Caco-2 (cell line): ENCODE measurements at regions not wholly inside any gene's neighbourhood (a gene's known extent, or its start where the extent isn't known, plus 50 kb on each side); places are given as distances from the start of the nearest gene placed in this dataset.

ENCODE experiments used
- BruUV-seq: library from RNA; stranded (reverse); fragments of 400-500 nt; replicated peaks from 2 replicates; lab custom pipeline; 2021; lab: Mats Ljungman, UMichigan
- CTCF ChIA-PET: fragments of 300-600 bp; sonication (Branson Sonifier 250); formaldehyde crosslinking; loops from one replicate; lab custom pipeline; 2022; ENCODE audit warnings: antibody characterized with exemption; lab: Charles Lee
- POLR2A ChIA-PET: fragments of 300-600 bp; sonication (Branson Sonifier 250); formaldehyde crosslinking; loops from one replicate; lab custom pipeline; 2022; ENCODE audit warnings: antibody characterized with exemption; lab: Charles Lee
- DNase-seq, 2 experiments: peaks; one replicate each; pipeline versions ENCODE4 v3.0.0 to v3.0.0-alpha.2; 2020 to 2022
- H3K27me3 ChIP-seq: replicated peaks from 2 replicates; pipeline ENCODE4 v1.6.0; 2011; ENCODE audit warnings: low read length; ENCODE audit not compliant: control insufficient read depth, insufficient read depth
- H3K36me3 ChIP-seq: 2 replicates; pipeline ENCODE4 v1.5.1; 2011; ENCODE audit warnings: low read length; ENCODE audit not compliant: control insufficient read depth, insufficient read depth
- H3K4me1 ChIP-seq: fragments of 250-450 bp; sonication (Bioruptor Pico); 2 replicates; pipeline ENCODE4 v1.5.1; 2020; ENCODE audit warnings: mild to moderate bottlenecking
- H3K4me3 ChIP-seq: 2 replicates; pipeline ENCODE4 v1.5.1; 2011; ENCODE audit warnings: low read depth, mild to moderate bottlenecking, control low read depth, low read length
- H3K9me3 ChIP-seq: fragments of 250-450 bp; sonication (Bioruptor Pico); 2 replicates; pipeline ENCODE4 v1.5.1; 2020; ENCODE audit warnings: mild to moderate bottlenecking, moderate library complexity
- H3K27ac Mint-ChIP-seq: one replicate; pipeline ENCODE4 v1.8.0; 2022; ENCODE audit warnings: mixed read lengths; ENCODE audit not compliant: unreplicated experiment
- H3K27me3 Mint-ChIP-seq: one replicate; pipeline ENCODE4 v1.8.0; 2022; ENCODE audit warnings: mixed read lengths; ENCODE audit not compliant: insufficient read depth, unreplicated experiment
- H3K36me3 Mint-ChIP-seq: one replicate; pipeline ENCODE4 v1.8.0; 2022; ENCODE audit warnings: mild to moderate bottlenecking, mixed read lengths; ENCODE audit not compliant: insufficient read depth, unreplicated experiment
- H3K4me1 Mint-ChIP-seq: one replicate; pipeline ENCODE4 v1.8.0; 2022; ENCODE audit warnings: low read depth, mixed read lengths; ENCODE audit not compliant: unreplicated experiment
- H3K4me3 Mint-ChIP-seq: one replicate; pipeline ENCODE4 v1.8.0; 2022; ENCODE audit warnings: mild to moderate bottlenecking, moderate library complexity, mixed read lengths; ENCODE audit not compliant: unreplicated experiment
- H3K9me3 Mint-ChIP-seq: one replicate; pipeline ENCODE4 v1.8.0; 2022; ENCODE audit warnings: mixed read lengths; ENCODE audit not compliant: unreplicated experiment
- CTCF ChIP-seq, 2 experiments: fragments of 200-600 bp in 1 of 2; IDR thresholded peaks; 1 replicate in 1 of 2; 2 replicates in 1 of 2; pipeline versions ENCODE4 v1.5.1 to v1.8.0; 2011 to 2022; ENCODE audit warnings: antibody characterized with exemption in 1 of 2, control low read depth in 1 of 2, inconsistent platforms in 1 of 2, low read depth in 1 of 2, low read length in 1 of 2, mild to moderate bottlenecking in 1 of 2, moderate library complexity in 1 of 2; ENCODE audit not compliant: insufficient read depth in 1 of 2, severe bottlenecking in 1 of 2, unreplicated experiment in 1 of 2
- intact Hi-C: fragments of 100-400 bp; cut with micrococcal nuclease; formaldehyde crosslinking; loops from one replicate; pipeline ENCODE4 v1.10.0; 2022; ENCODE audit not compliant: unreplicated experiment

- Histone ChIP-seq H3K4me1 (peaks cover 3% of the 10 kb centered on the region; the same call in 1 of the 2 replicates), H3K4me3 (no peak overlapping the region), H3K27me3 (no peaks in the 10 kb centered on the region), H3K36me3 (no peaks in the 10 kb centered on the region), H3K9me3 (no peaks in the 10 kb centered on the region)
- ChIA-PET POLR2A (no interaction called here), CTCF (no interaction called here)
- BruUV-seq = no TSS peak
- intact Hi-C loops = no loop called here
- no peaks in the 10 kb centered on the region for H3K36me3 Mint-ChIP-seq
- H3K27me3 Mint-ChIP-seq = no peaks in the 10 kb centered on the region
- no peak for TF ChIP-seq CTCF (IDR thresholded peaks at IDR 0.05; ENCODE audit: insufficient read depth in 1 of 2, low read depth in 1 of 2, low read length in 1 of 2, severe bottlenecking in 1 of 2, unreplicated experiment in 1 of 2)
- H3K4me1 Mint-ChIP-seq = no peaks in the 10 kb centered on the region
- DNase-seq = no peak
- no peak overlapping the region for H3K4me3 Mint-ChIP-seq
- peaks cover 22% of the 10 kb centered on the region for H3K9me3 Mint-ChIP-seq
- no peak overlapping the region for H3K27ac Mint-ChIP-seq
Observed at GRCh38 chr4:75179510-75179909, 246.6 kb downstream of the PARM1 start.

GRCh38 chr4:75172551-75172950, 239.6 kb downstream of the PARM1 start:
- Histone ChIP-seq H3K27me3 (no peaks in the 10 kb centered on the region), H3K9me3 (no peaks in the 10 kb centered on the region), H3K4me1 (no peaks in the 10 kb centered on the region), H3K4me3 (no peak overlapping the region), H3K36me3 (no peaks in the 10 kb centered on the region)
- TF ChIP-seq CTCF (IDR thresholded peaks at IDR 0.05; ENCODE audit: insufficient read depth in 1 of 2, low read depth in 1 of 2, low read length in 1 of 2, severe bottlenecking in 1 of 2, unreplicated experiment in 1 of 2) = no peak
- Mint-ChIP-seq H3K36me3 (no peaks in the 10 kb centered on the region), H3K4me1 (no peaks in the 10 kb centered on the region), H3K9me3 (no peaks in the 10 kb centered on the region), H3K4me3 (no peak overlapping the region), H3K27me3 (no peaks in the 10 kb centered on the region), H3K27ac (no peak overlapping the region)
- CTCF ChIA-PET = no interaction called here
- POLR2A ChIA-PET = no interaction called here
- no peak for DNase-seq
- BruUV-seq = no TSS peak
- intact Hi-C loops = no loop called here

GRCh38 chr4:75169427-75169826, 236.5 kb downstream of the PARM1 start:
- Mint-ChIP-seq H3K9me3 (no peaks in the 10 kb centered on the region), H3K4me1 (no peaks in the 10 kb centered on the region), H3K27ac (no peak overlapping the region), H3K4me3 (no peak overlapping the region), H3K27me3 (no peaks in the 10 kb centered on the region), H3K36me3 (no peaks in the 10 kb centered on the region)
- ChIA-PET CTCF (no interaction called here), POLR2A (no interaction called here)
- H3K4me3 ChIP-seq = no peak overlapping the region
- DNase-seq = no peak
- no peaks in the 10 kb centered on the region for H3K36me3 ChIP-seq
- no peaks in the 10 kb centered on the region for H3K27me3 ChIP-seq
- intact Hi-C loops = no loop called here
- no peaks in the 10 kb centered on the region for H3K9me3 ChIP-seq
- H3K4me1 ChIP-seq = no peaks in the 10 kb centered on the region
- BruUV-seq = no TSS peak
- no peak for TF ChIP-seq CTCF (IDR thresholded peaks at IDR 0.05; ENCODE audit: insufficient read depth in 1 of 2, low read depth in 1 of 2, low read length in 1 of 2, severe bottlenecking in 1 of 2, unreplicated experiment in 1 of 2)
